ENCODE measurements at regions not wholly inside any gene's neighbourhood (a gene's known extent, or its start where the extent isn't known, plus 50 kb on each side); places are given as distances from the start of the nearest gene placed in this dataset.

GRCh38 chr4:36652857-36653256 is 371.4 kb downstream of the DTHD1 start:
- Histone ChIP-seq H3K27ac (no peak overlapping the region), H3F3A (ENCODE audit: insufficient read depth, low read depth) (no peaks in the 10 kb centered on the region), H3K27me3 (ENCODE audit: insufficient read depth, low read depth) (no peaks in the 10 kb centered on the region), H4K20me1 (ENCODE audit: insufficient read depth) (no peaks in the 10 kb centered on the region), H3K79me2 (ENCODE audit: low read depth) (no peaks in the 10 kb centered on the region), H3K9me3 (ENCODE audit: insufficient read depth, low read depth) (no peaks in the 10 kb centered on the region; the same call in 1 of the 2 replicates), H3K9me2 (ENCODE audit: insufficient read depth) (no peaks in the 10 kb centered on the region), H3K4me1 (replicated peaks; ENCODE audit: insufficient read depth) (no peaks in the 10 kb centered on the region), H3K4me3 (no peak overlapping the region), H3K36me3 (ENCODE audit: low read depth) (no peaks in the 10 kb centered on the region), H3K4me2 (no peak overlapping the region), H2AFZ (no peak overlapping the region)
- BruUV-seq (replicated peaks) = no TSS peak
- POLR2A ChIA-PET (ENCODE audit: unreplicated experiment) = no interaction called here
- no peak for TF ChIP-seq EZH2 (IDR thresholded peaks at IDR 0.05; ENCODE audit: low read depth)
- TF ChIP-seq, protein P1, sequence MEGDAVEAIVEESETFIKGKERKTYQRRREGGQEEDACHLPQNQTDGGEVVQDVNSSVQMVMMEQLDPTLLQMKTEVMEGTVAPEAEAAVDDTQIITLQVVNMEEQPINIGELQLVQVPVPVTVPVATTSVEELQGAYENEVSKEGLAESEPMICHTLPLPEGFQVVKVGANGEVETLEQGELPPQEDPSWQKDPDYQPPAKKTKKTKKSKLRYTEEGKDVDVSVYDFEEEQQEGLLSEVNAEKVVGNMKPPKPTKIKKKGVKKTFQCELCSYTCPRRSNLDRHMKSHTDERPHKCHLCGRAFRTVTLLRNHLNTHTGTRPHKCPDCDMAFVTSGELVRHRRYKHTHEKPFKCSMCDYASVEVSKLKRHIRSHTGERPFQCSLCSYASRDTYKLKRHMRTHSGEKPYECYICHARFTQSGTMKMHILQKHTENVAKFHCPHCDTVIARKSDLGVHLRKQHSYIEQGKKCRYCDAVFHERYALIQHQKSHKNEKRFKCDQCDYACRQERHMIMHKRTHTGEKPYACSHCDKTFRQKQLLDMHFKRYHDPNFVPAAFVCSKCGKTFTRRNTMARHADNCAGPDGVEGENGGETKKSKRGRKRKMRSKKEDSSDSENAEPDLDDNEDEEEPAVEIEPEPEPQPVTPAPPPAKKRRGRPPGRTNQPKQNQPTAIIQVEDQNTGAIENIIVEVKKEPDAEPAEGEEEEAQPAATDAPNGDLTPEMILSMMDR (conservative IDR thresholded peaks at IDR 0.05) = no peak
- DNase-seq = no peak
- CTCF ChIA-PET = no interaction called here
- intact Hi-C loops (cut with micrococcal nuclease; ENCODE audit: unreplicated experiment) = no loop called here

GRCh38 chr4:36665985-36666527 is 384.6 kb downstream of the DTHD1 start:
- DNase-seq = no peak
- H3K36me3 ChIP-seq (ENCODE audit: low read depth) = no peaks in the 10 kb centered on the region
- no TSS peak for BruUV-seq (replicated peaks)
- no peaks in the 10 kb centered on the region for H3K27me3 ChIP-seq (ENCODE audit: insufficient read depth, low read depth)
- H3K4me3 ChIP-seq = no peak overlapping the region
- no peak overlapping the region for H3K27ac ChIP-seq
- TF ChIP-seq, protein P1 (conservative IDR thresholded peaks at IDR 0.05) = no peak
- TF ChIP-seq EZH2 (IDR thresholded peaks at IDR 0.05; ENCODE audit: low read depth) = no peak
- H3K79me2 ChIP-seq (ENCODE audit: low read depth) = no peaks in the 10 kb centered on the region
- no peaks in the 10 kb centered on the region for H3K9me2 ChIP-seq (ENCODE audit: insufficient read depth)
- no peak overlapping the region for H2AFZ ChIP-seq
- no peaks in the 10 kb centered on the region for H3K4me1 ChIP-seq (replicated peaks; ENCODE audit: insufficient read depth)
- no peaks in the 10 kb centered on the region for H4K20me1 ChIP-seq (ENCODE audit: insufficient read depth)
- no peaks in the 10 kb centered on the region for H3F3A ChIP-seq (ENCODE audit: insufficient read depth, low read depth)
- H3K9me3 ChIP-seq (ENCODE audit: insufficient read depth, low read depth) = no peaks in the 10 kb centered on the region
- H3K4me2 ChIP-seq = no peak overlapping the region
- ChIA-PET POLR2A (ENCODE audit: unreplicated experiment) (no interaction called here), CTCF (no interaction called here)
- intact Hi-C loops (cut with micrococcal nuclease; ENCODE audit: unreplicated experiment) = no loop called here

DNA sequence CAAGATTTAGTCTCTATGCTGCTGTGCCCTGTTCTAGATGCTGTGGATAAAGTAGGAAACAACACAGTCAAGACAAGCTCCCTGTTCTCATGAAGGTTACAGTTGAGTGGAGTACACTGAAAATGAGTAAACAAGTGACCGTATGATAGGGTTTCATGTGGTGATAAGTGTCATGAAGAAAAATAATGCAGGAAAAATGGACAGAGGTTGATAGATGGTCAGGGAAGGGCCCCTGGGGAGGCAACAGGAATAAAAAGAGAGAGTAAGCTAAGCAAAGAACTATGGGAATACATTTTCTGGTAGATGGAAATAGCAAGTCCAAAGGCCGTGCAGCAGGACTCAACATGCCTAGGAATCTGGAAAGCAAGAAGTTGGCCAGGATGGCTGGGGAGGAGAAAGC is 394.0 kb downstream of the DTHD1 start:
- no peak overlapping the region for H3K4me2 ChIP-seq
- no peak overlapping the region for H2AFZ ChIP-seq
- no peak overlapping the region for H3K4me3 ChIP-seq
- no TSS peak for BruUV-seq (replicated peaks)
- H3F3A ChIP-seq (ENCODE audit: insufficient read depth, low read depth) = no peaks in the 10 kb centered on the region
- no peaks in the 10 kb centered on the region for H3K79me2 ChIP-seq (ENCODE audit: low read depth)
- H3K9me3 ChIP-seq (ENCODE audit: insufficient read depth, low read depth) = no peaks in the 10 kb centered on the region
- H3K36me3 ChIP-seq (ENCODE audit: low read depth) = no peaks in the 10 kb centered on the region
- TF ChIP-seq, protein P1 (conservative IDR thresholded peaks at IDR 0.05) = no peak
- TF ChIP-seq EZH2 (IDR thresholded peaks at IDR 0.05; ENCODE audit: low read depth) = no peak
- no peaks in the 10 kb centered on the region for H3K4me1 ChIP-seq (replicated peaks; ENCODE audit: insufficient read depth)
- H3K27me3 ChIP-seq (ENCODE audit: insufficient read depth, low read depth) = no peaks in the 10 kb centered on the region
- intact Hi-C loops (cut with micrococcal nuclease; ENCODE audit: unreplicated experiment) = no loop called here
- POLR2A ChIA-PET (ENCODE audit: unreplicated experiment) = no interaction called here
- H3K9me2 ChIP-seq (ENCODE audit: insufficient read depth) = no peaks in the 10 kb centered on the region
- CTCF ChIA-PET = no interaction called here
- H4K20me1 ChIP-seq (ENCODE audit: insufficient read depth) = no peaks in the 10 kb centered on the region
- no peak for DNase-seq
- H3K27ac ChIP-seq = no peak overlapping the region

All from PC-9 (cell line).